RCC 7860 (cell line): ENCODE measurements at regions not wholly inside any gene's neighbourhood (a gene's known extent, or its start where the extent isn't known, plus 50 kb on each side); places are given as distances from the start of the nearest gene placed in this dataset.
"Not testable (repeated sequence)": the region's sequence is repeated elsewhere in the genome, so short reads cannot be mapped to it uniquely, and the experiment has no call there.

Experiments
- DNase-seq: peaks from one replicate; pipeline ENCODE4 v3.0.0-alpha.2; 2015; ENCODE audit warnings: low spot score
- FAIRE-seq: peaks from 2 replicates; lab custom pipeline; 2012; peaks lifted over from hg19 to GRCh38; lab: Jason Lieb, UNC

GRCh38 chr11:106480581-106481190 is 403.2 kb downstream of the AASDHPPT start:
- DNase-seq (no peak), FAIRE-seq (no peak)

- peak; percentile 67 for FAIRE-seq
- peak; percentile 29 for DNase-seq
Measured at GRCh38 chr11:106482917-106483785, 405.7 kb downstream of the AASDHPPT start.

GRCh38 chr11:106491751-106492150 is 414.3 kb downstream of the AASDHPPT start:
- DNase-seq (no peak), FAIRE-seq (no peak)

GRCh38 chr11:106493751-106494150 is 416.3 kb downstream of the AASDHPPT start:
- FAIRE-seq (no peak), DNase-seq (no peak)

GRCh38 chr11:106495046-106495445 is 417.6 kb downstream of the AASDHPPT start:
- FAIRE-seq (no peak), DNase-seq (no peak)

DNA sequence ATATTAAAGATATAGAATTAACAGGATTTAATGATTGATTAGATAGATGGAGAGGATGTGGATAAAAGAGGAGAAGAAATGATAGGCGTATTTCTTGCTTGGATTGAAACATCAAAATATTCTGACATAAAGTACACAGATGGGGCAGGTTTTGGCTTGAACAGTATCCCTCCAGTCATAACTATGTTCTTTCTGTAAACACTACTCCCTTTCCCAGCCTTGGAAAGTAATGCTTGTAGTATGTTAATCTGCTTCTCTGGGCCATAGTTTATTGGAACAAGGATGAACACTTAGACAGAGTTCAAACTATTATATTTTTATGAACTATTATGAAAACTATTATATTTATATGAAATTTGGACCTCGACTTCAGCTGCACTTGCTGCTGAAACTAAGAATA is 419.2 kb downstream of the AASDHPPT start:
- DNase-seq (no peak), FAIRE-seq (no peak)

GRCh38 chr11:106497321-106497720 is 419.9 kb downstream of the AASDHPPT start:
- no peak for FAIRE-seq
- no peak for DNase-seq

- FAIRE-seq (no peak), DNase-seq (no peak)
Measured at GRCh38 chr11:106497822-106498221, 420.4 kb downstream of the AASDHPPT start.

DNA sequence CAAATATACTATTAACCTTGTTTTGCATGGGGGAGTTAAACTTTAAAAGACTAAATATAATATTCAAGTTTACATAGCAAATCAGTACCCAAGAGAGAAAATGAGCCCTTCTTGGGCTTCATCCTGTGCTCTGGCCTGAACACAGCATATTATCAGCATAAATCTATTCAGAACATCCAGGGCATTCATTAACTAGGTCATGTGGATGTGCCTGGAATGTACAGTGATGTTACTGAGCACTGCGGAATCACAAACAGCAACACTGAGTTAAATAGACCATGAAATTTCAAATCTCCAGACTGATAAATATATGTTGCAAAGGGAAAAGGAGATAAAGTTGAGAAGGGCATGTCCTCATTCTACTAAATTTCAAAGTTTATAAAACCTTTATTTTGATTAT is 426.4 kb downstream of the AASDHPPT start:
- FAIRE-seq, result peak; percentile 79
- DNase-seq, result peak; percentile 50

DNA sequence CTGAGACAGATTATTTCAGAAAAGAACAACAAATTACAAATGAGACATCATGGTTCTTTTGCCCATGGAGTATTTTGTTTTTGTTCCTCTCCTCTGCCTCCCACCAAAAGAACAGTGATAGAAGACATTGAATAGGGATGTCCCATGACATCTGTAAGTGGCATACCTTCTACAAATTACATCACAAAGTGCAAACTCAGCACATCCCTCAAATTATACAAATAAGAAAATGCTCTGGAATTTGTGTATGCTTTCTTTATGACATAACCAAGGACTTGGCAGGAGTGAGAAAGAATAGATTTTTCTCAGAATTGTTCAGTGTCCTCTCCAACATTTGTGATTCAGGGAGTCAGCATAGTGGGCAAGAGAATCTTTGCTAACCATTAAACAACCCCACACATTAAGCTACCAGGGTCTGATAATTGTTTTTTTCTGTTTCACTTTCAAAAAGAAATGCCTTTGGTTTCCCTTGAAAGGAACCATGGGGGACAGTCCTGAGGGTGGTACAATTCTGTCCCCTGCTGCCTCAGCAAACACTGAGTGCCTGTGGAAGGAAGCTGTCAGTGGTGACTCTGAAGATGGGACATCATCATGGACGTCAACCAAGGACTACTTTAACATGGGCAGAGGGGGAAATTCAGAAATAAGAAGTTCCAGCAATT is 430.3 kb downstream of the AASDHPPT start:
- no peak for DNase-seq
- no peak for FAIRE-seq

GRCh38 chr11:106514706-106515105 is 437.2 kb downstream of the AASDHPPT start:
- FAIRE-seq (no peak), DNase-seq (no peak)

DNA sequence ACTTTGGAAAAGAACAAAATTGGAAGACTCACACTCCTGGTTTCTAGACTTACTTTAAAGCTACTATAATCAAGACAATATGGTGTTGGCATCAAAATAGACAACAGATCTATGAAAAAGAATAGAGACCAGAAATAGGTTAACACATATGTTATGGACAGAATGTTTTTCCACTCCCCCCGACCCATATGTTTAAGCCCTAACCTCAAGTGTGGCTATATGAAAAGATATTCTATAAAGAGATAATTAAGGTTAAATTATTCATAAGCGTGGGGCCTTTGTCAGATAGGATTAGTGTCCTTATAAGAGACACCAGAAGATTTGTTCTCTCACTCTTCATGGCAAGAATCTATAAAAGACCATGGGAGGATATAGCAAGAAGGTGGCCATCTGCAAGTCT is 440.0 kb downstream of the AASDHPPT start:
- FAIRE-seq (no peak), DNase-seq (no peak)

GRCh38 chr11:106520146-106520912 is 442.9 kb downstream of the AASDHPPT start:
- FAIRE-seq, result no peak

GRCh38 chr11:106520920-106521319 is 443.5 kb downstream of the AASDHPPT start:
- FAIRE-seq (no peak), DNase-seq (no peak)

More at GRCh38 chr11:106520146-106520912, 442.9 kb downstream of the AASDHPPT start:
- DNase-seq, result no peak

DNA sequence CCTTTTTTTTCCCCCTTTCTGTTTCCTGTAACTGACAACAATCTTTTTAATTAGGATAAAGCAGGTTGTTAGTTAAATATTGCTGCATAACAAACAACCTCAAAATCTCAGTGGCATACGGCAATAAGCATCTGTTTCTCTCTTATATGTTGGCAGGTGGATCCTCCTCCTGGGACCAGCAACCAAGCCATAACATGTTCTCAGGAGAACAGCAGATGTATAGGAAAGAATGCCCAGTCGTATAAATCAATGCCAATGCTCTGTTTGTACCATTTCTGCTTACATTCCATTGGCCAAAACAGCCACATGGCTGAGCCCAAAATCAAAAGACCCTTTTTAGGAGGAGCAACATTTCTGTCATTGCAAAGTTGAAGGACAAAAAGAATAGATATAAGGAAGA is 445.7 kb downstream of the AASDHPPT start:
- DNase-seq (no peak), FAIRE-seq (no peak)

DNA sequence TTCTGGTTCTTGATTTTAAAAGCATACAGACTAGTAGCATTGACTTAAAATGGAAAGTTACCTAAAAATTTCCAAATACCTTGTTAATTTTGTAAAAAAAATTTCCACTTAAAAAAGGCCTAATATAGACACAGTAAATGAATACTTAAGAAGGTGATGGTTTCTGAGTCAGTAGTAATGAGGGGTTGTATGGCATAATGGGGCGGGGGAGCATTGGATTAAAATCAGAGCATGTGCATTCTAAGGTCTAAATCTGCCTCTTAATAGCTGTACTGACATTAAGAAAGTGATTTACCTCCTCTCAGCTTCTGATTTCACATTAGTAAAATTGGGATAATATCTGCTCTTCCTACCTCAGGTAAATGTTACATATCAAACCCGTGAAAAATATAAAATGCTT is 446.5 kb downstream of the AASDHPPT start:
- DNase-seq, result no peak

GRCh38 chr11:106524436-106524835 is 447.0 kb downstream of the AASDHPPT start:
- FAIRE-seq (no peak), DNase-seq (no peak)

More for the DNA sequence above, 446.5 kb downstream of the AASDHPPT start:
- no peak for FAIRE-seq

DNA sequence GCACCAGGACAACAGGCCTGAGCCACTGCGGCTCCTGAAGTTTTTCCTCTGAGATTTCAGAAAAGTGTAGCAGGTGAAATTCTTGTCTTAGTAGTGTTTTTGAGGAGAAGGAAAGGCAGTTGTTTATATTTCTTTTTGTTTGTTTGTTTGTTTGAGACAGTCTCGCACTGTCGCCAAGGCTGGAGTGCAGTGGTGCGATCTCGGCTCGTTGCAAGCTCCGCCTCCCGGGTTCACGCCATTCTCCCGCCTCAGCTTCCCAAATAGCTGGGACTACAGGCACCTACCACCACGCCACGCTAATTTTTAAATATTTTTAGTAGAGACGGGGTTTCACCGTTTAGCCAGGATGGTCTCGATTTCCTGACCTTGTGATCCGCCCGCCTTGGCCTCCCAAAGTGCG is 454.2 kb downstream of the AASDHPPT start:
- not testable (repeated sequence) for FAIRE-seq, DNase-seq

- DNase-seq, result no peak
- no peak for FAIRE-seq
Measured at GRCh38 chr11:106533046-106533445, 455.6 kb downstream of the AASDHPPT start.

DNA sequence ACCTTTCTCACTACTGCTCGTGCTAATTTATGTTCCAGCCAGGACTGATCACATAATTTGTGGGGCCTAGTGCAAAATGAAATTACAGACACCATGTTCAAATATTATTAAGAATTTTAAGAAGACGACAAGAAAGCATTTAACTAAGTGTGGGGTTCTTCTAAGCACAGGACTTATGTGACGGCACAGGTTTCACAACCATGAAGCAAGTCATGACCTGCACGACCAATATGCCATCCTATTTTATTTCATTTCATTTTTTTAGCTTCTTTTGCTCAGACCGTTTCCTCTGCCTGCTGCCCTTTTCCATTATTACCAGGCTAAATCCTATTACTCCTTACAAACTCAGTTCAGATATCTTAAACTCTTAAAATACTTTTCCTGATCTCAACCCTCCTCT is 462.5 kb downstream of the AASDHPPT start:
- no peak for FAIRE-seq
- DNase-seq, result no peak

DNA sequence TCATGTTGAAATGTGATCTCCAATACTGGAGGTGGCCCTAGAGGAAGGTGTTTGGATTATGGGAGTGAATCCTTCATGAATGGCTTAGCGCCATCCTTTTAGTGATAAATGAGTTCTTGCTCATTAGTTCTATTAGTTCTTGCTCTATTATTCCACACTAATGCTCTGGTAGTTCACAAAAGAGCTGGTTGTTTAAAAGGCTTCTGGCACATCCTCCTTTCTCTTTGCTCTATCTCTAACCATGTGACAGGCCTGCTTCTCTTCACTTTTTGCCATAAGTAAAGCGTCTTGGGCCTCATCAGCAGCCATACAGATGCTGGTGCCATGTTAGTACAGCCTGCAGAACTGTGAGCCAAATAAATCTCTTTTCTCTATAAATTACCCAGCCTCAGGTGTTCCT is 469.9 kb downstream of the GUCY1A2 start:
- FAIRE-seq (no peak), DNase-seq (no peak)
